ENCODE measurements at regions not wholly inside any gene's neighbourhood (a gene's known extent, or its start where the extent isn't known, plus 50 kb on each side); places are given as distances from the start of the nearest gene placed in this dataset.

DNA sequence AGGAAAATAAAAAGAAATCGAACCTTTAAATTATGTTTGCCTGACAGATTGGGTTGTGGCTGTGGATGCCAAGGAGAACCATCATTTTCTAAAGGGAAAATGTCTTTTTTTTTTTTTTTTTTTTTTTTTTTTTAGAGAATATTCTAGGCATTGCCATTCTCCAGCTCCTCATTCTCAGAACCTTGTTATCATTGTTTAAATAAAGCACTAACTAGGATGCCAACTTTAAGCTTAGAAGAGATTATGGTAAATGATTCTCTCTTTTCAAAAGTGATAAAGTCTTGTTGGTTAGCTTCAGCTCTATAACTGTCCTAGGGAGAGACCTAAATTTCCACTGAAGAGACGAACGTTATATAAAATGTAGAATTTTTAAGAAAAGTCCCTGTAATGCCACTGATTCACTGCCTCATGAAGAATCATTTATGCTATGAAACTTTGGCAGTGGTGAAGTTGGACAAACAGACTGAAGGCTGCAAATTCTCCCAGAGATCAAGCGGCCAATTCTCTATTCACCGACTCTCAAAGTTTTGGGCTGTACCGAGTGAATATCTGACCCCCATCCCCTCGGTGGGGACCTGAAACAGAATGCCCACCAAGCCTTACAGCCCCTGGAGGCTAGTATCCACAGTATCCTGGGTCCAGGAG is 207.9 kb upstream of the PITRM1 start:
- Histone ChIP-seq H3K4me1 (no peaks in the 10 kb centered on the region), H2AFZ (replicated peaks) (no peak overlapping the region), H3K27me3 (no peaks in the 10 kb centered on the region), H4K20me1 (ENCODE audit: low read depth) (no peaks in the 10 kb centered on the region), H3K79me2 (ENCODE audit: low read depth) (no peaks in the 10 kb centered on the region), H3F3A (ENCODE audit: low read depth) (no peaks in the 10 kb centered on the region), H3K4me2 (no peak overlapping the region), H3K36me3 (no peaks in the 10 kb centered on the region), H3K9ac (no peak overlapping the region), H3K9me3 (ENCODE audit: low read depth) (no peaks in the 10 kb centered on the region), H3K4me3 (no peak overlapping the region), H3K27ac (no peak overlapping the region)
- TF ChIP-seq, protein P1, sequence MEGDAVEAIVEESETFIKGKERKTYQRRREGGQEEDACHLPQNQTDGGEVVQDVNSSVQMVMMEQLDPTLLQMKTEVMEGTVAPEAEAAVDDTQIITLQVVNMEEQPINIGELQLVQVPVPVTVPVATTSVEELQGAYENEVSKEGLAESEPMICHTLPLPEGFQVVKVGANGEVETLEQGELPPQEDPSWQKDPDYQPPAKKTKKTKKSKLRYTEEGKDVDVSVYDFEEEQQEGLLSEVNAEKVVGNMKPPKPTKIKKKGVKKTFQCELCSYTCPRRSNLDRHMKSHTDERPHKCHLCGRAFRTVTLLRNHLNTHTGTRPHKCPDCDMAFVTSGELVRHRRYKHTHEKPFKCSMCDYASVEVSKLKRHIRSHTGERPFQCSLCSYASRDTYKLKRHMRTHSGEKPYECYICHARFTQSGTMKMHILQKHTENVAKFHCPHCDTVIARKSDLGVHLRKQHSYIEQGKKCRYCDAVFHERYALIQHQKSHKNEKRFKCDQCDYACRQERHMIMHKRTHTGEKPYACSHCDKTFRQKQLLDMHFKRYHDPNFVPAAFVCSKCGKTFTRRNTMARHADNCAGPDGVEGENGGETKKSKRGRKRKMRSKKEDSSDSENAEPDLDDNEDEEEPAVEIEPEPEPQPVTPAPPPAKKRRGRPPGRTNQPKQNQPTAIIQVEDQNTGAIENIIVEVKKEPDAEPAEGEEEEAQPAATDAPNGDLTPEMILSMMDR (IDR thresholded peaks at IDR 0.05) = no peak
- TF ChIP-seq EZH2 (IDR thresholded peaks at IDR 0.05) = no peak
- no peak for TF ChIP-seq EZH2phosphoT487 (IDR thresholded peaks at IDR 0.05)
- Mint-ChIP-seq H3K4me3 (no peak overlapping the region), H3K27me3 (ENCODE audit: insufficient read depth, low read depth) (no peaks in the 10 kb centered on the region), H3K9me3 (peaks cover 15% of the 10 kb centered on the region), H3K27ac (no peak overlapping the region), H3K4me1 (no peaks in the 10 kb centered on the region), H3K36me3 (no peaks in the 10 kb centered on the region)
- no peak for DNase-seq (ENCODE audit: low spot score)

GRCh38 chr10:3376631-3377030 is 204.0 kb upstream of the PITRM1 start:
- no peak for DNase-seq (ENCODE audit: low spot score)
- Histone ChIP-seq H2AFZ (replicated peaks) (no peak overlapping the region), H3K4me1 (no peaks in the 10 kb centered on the region), H3K27me3 (no peaks in the 10 kb centered on the region), H3K9ac (no peak overlapping the region), H3K27ac (no peak overlapping the region), H3F3A (ENCODE audit: low read depth) (no peaks in the 10 kb centered on the region), H3K79me2 (ENCODE audit: low read depth) (no peaks in the 10 kb centered on the region), H3K4me2 (no peak overlapping the region), H3K9me3 (ENCODE audit: low read depth) (no peaks in the 10 kb centered on the region), H3K36me3 (no peaks in the 10 kb centered on the region), H4K20me1 (ENCODE audit: low read depth) (no peaks in the 10 kb centered on the region), H3K4me3 (no peak overlapping the region)
- Mint-ChIP-seq H3K4me1 (no peaks in the 10 kb centered on the region), H3K27ac (no peak overlapping the region), H3K27me3 (ENCODE audit: insufficient read depth, low read depth) (no peaks in the 10 kb centered on the region), H3K4me3 (no peak overlapping the region), H3K9me3 (peaks cover 8% of the 10 kb centered on the region), H3K36me3 (no peaks in the 10 kb centered on the region)
- TF ChIP-seq EZH2phosphoT487 (IDR thresholded peaks at IDR 0.05) (no peak), EZH2 (IDR thresholded peaks at IDR 0.05) (no peak)
- TF ChIP-seq, protein P1 (IDR thresholded peaks at IDR 0.05) = no peak

DNA sequence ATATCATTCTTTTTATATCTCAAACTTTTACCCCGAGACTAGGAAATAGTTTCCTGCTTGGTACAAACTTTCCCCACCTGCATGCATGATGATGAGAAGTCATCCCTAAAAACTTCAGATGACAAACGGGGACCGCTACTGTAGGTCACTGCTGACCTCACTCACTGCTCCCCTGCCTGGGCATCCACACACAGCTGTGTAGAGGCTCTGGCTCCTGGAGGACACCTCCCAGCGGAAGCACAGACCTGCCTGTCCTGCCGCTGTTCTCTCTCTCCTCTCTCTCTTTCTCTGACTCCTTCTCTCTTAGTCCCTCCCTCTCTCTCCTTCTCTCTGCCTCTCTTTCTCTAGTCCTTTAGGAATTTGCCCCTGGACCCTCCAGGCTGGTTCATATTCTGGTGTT is 202.9 kb upstream of the PITRM1 start:
- no peaks in the 10 kb centered on the region for H3K4me1 Mint-ChIP-seq
- no peak overlapping the region for H3K4me3 Mint-ChIP-seq
- Histone ChIP-seq H4K20me1 (ENCODE audit: low read depth) (no peaks in the 10 kb centered on the region), H3K27me3 (no peaks in the 10 kb centered on the region), H3K4me1 (no peaks in the 10 kb centered on the region), H3K4me2 (no peak overlapping the region), H3K36me3 (no peaks in the 10 kb centered on the region), H3F3A (ENCODE audit: low read depth) (no peaks in the 10 kb centered on the region), H3K9ac (no peak overlapping the region), H3K27ac (no peak overlapping the region), H3K9me3 (ENCODE audit: low read depth) (no peaks in the 10 kb centered on the region), H3K4me3 (no peak overlapping the region), H2AFZ (replicated peaks) (no peak overlapping the region), H3K79me2 (ENCODE audit: low read depth) (no peaks in the 10 kb centered on the region)
- TF ChIP-seq EZH2 (IDR thresholded peaks at IDR 0.05) = no peak
- no peak for TF ChIP-seq EZH2phosphoT487 (IDR thresholded peaks at IDR 0.05)
- TF ChIP-seq, protein P1 (IDR thresholded peaks at IDR 0.05) = no peak
- H3K36me3 Mint-ChIP-seq = no peaks in the 10 kb centered on the region
- no peak overlapping the region for H3K27ac Mint-ChIP-seq
- no peak for DNase-seq (ENCODE audit: low spot score)
- no peaks in the 10 kb centered on the region for H3K27me3 Mint-ChIP-seq (ENCODE audit: insufficient read depth, low read depth)
- H3K9me3 Mint-ChIP-seq = peaks cover 12% of the 10 kb centered on the region

Measured in neural progenitor cell (in vitro differentiated cells).